ENCODE measurements at regions not wholly inside any gene's neighbourhood (a gene's known extent, or its start where the extent isn't known, plus 50 kb on each side); places are given as distances from the start of the nearest gene placed in this dataset.

DNA sequence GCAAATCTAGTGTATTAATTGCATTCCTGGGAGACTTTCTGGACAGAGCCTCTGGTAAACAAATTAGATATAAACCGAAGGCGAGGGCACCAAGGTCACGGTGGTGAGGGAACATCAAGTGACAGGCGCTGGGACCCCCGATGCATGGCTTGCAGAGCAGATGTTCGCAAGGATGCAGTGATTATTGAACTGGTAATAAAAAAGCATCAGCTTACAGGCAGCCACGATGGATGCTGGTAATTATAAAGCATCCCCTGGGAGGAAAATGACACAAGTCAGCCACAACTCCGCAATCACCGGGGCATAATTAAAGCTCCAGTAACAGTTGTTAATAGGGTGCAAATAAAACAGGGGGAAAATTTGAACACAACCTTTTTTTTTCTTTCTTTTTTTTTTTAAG lies 231.1 kb upstream of the DPH6 start:
- Histone ChIP-seq H3K9ac (ENCODE audit: low read depth in 1 of 2, low read length in 2 of 2) (no peak overlapping the region), H3K36me3 (ENCODE audit: control insufficient read depth in 2 of 2, insufficient read depth in 2 of 2, low read length in 2 of 2) (no peaks in the 10 kb centered on the region), H3K27me3 (ENCODE audit: control insufficient read depth in 2 of 2, insufficient read depth in 2 of 2, low read length in 2 of 2) (no peaks in the 10 kb centered on the region)

DNA sequence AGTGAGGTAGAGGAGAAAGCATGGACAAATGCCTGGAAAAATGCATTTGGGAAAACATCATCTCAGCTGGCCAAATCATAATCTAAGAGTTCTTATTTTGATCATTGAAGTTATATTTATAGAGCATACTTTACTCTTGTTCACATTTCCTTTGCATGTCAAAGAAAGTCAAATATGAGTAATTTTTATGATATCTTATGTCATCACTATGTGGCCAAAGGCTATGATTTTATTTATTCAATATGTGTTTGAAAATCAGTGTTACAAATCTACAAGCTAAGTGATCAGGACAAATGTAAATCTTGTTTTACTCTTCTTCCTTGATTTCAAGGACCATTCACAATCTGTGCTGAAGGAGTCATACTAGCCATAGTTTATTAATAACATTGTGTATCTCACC lies 237.2 kb upstream of the DPH6 start:
- no peak overlapping the region for H3K27ac ChIP-seq (ENCODE audit: low read depth in 2 of 2, low read length in 2 of 2)
- no peaks in the 10 kb centered on the region for H3K4me1 ChIP-seq (ENCODE audit: control insufficient read depth in 2 of 2, insufficient read depth in 2 of 2, low read length in 2 of 2)
- H3K4me3 ChIP-seq (ENCODE audit: low read length in 2 of 2), result no peak overlapping the region
- H3K36me3 ChIP-seq (ENCODE audit: control insufficient read depth in 2 of 2, insufficient read depth in 2 of 2, low read length in 2 of 2), result no peaks in the 10 kb centered on the region
- no peak overlapping the region for H3K9ac ChIP-seq (ENCODE audit: low read depth in 1 of 2, low read length in 2 of 2)
- H3K27me3 ChIP-seq (ENCODE audit: control insufficient read depth in 2 of 2, insufficient read depth in 2 of 2, low read length in 2 of 2), result no peaks in the 10 kb centered on the region
- H3K9me3 ChIP-seq (ENCODE audit: control insufficient read depth in 2 of 2, low read length in 2 of 2), result no peaks in the 10 kb centered on the region

More for the DNA sequence above, 231.1 kb upstream of the DPH6 start:
- H3K9me3 ChIP-seq (ENCODE audit: control insufficient read depth in 2 of 2, low read length in 2 of 2), result no peaks in the 10 kb centered on the region
- H3K27ac ChIP-seq (ENCODE audit: low read depth in 2 of 2, low read length in 2 of 2), result no peak overlapping the region
- H3K4me3 ChIP-seq (ENCODE audit: low read length in 2 of 2), result no peak overlapping the region
- no peaks in the 10 kb centered on the region for H3K4me1 ChIP-seq (ENCODE audit: control insufficient read depth in 2 of 2, insufficient read depth in 2 of 2, low read length in 2 of 2)

DNA sequence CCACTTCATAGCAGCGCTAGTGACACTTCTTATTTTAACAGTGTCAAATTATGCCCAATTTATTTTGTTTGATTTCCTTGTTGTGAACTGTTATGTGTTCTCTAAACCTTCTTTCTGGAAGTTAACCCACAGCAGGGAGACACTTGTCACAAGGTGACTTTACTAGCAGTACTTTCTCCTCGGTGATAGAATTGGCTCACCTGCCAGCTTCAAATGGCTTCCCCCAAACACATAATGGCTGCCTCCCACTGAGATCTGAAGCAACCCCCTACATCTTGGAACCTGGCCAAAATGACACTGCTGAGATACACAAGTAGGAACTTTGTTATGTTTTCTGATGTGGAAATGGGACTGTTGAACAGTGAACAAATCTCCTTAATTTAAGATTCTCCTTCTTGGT lies 238.8 kb upstream of the DPH6 start:
- Histone ChIP-seq H3K9me3 (ENCODE audit: control insufficient read depth in 2 of 2, low read length in 2 of 2) (no peaks in the 10 kb centered on the region), H3K9ac (ENCODE audit: low read depth in 1 of 2, low read length in 2 of 2) (no peak overlapping the region), H3K36me3 (ENCODE audit: control insufficient read depth in 2 of 2, insufficient read depth in 2 of 2, low read length in 2 of 2) (no peaks in the 10 kb centered on the region)

GRCh38 chr15:35810007-35810406 lies 264.0 kb upstream of the DPH6 start:
- no peaks in the 10 kb centered on the region for H3K4me1 ChIP-seq (ENCODE audit: control insufficient read depth in 2 of 2, insufficient read depth in 2 of 2, low read length in 2 of 2)

More for the DNA sequence above, 238.8 kb upstream of the DPH6 start:
- Histone ChIP-seq H3K27ac (ENCODE audit: low read depth in 2 of 2, low read length in 2 of 2) (no peak overlapping the region), H3K4me3 (ENCODE audit: low read length in 2 of 2) (no peak overlapping the region), H3K27me3 (ENCODE audit: control insufficient read depth in 2 of 2, insufficient read depth in 2 of 2, low read length in 2 of 2) (no peaks in the 10 kb centered on the region), H3K4me1 (ENCODE audit: control insufficient read depth in 2 of 2, insufficient read depth in 2 of 2, low read length in 2 of 2) (no peaks in the 10 kb centered on the region)

GRCh38 chr15:35813573-35813972 lies 267.6 kb upstream of the DPH6 start:
- Histone ChIP-seq H3K4me3 (ENCODE audit: low read length in 2 of 2) (no peak overlapping the region), H3K27me3 (ENCODE audit: control insufficient read depth in 2 of 2, insufficient read depth in 2 of 2, low read length in 2 of 2) (no peaks in the 10 kb centered on the region), H3K27ac (ENCODE audit: low read depth in 2 of 2, low read length in 2 of 2) (no peak overlapping the region), H3K9ac (ENCODE audit: low read depth in 1 of 2, low read length in 2 of 2) (no peak overlapping the region), H3K36me3 (ENCODE audit: control insufficient read depth in 2 of 2, insufficient read depth in 2 of 2, low read length in 2 of 2) (no peaks in the 10 kb centered on the region), H3K9me3 (ENCODE audit: control insufficient read depth in 2 of 2, low read length in 2 of 2) (no peaks in the 10 kb centered on the region), H3K4me1 (ENCODE audit: control insufficient read depth in 2 of 2, insufficient read depth in 2 of 2, low read length in 2 of 2) (no peaks in the 10 kb centered on the region)

More at GRCh38 chr15:35810007-35810406, 264.0 kb upstream of the DPH6 start:
- no peaks in the 10 kb centered on the region for H3K9me3 ChIP-seq (ENCODE audit: control insufficient read depth in 2 of 2, low read length in 2 of 2)
- H3K27ac ChIP-seq (ENCODE audit: low read depth in 2 of 2, low read length in 2 of 2), result no peak overlapping the region
- H3K27me3 ChIP-seq (ENCODE audit: control insufficient read depth in 2 of 2, insufficient read depth in 2 of 2, low read length in 2 of 2), result no peaks in the 10 kb centered on the region
- no peaks in the 10 kb centered on the region for H3K36me3 ChIP-seq (ENCODE audit: control insufficient read depth in 2 of 2, insufficient read depth in 2 of 2, low read length in 2 of 2)
- H3K4me3 ChIP-seq (ENCODE audit: low read length in 2 of 2), result no peak overlapping the region
- no peak overlapping the region for H3K9ac ChIP-seq (ENCODE audit: low read depth in 1 of 2, low read length in 2 of 2)

GRCh38 chr15:35818846-35819245 lies 272.9 kb upstream of the DPH6 start:
- H3K4me1 ChIP-seq (ENCODE audit: control insufficient read depth in 2 of 2, insufficient read depth in 2 of 2, low read length in 2 of 2), result no peaks in the 10 kb centered on the region
- no peak overlapping the region for H3K4me3 ChIP-seq (ENCODE audit: low read length in 2 of 2)
- no peaks in the 10 kb centered on the region for H3K9me3 ChIP-seq (ENCODE audit: control insufficient read depth in 2 of 2, low read length in 2 of 2)
- no peaks in the 10 kb centered on the region for H3K27me3 ChIP-seq (ENCODE audit: control insufficient read depth in 2 of 2, insufficient read depth in 2 of 2, low read length in 2 of 2)
- H3K27ac ChIP-seq (ENCODE audit: low read depth in 2 of 2, low read length in 2 of 2), result no peak overlapping the region
- H3K36me3 ChIP-seq (ENCODE audit: control insufficient read depth in 2 of 2, insufficient read depth in 2 of 2, low read length in 2 of 2), result no peaks in the 10 kb centered on the region
- H3K9ac ChIP-seq (ENCODE audit: low read depth in 1 of 2, low read length in 2 of 2), result no peak overlapping the region

DNA sequence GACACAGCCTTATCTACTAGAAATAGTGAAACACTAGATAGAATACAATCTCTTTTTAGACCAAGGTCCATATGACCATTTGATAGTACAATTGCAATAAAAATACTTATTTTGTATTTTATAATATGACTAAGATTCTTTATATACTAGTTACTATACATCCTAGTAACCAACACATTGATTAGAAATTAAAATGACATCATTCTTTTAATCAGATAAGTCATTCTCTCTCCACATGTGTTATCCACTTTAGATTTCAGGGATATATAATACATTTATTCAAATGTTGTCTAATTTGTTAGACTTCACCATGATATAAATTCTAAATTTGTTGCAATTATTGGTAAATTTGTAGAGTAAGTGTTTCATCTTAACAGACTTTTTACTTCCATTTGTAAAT lies 276.2 kb upstream of the DPH6 start:
- H3K27ac ChIP-seq (ENCODE audit: low read depth in 2 of 2, low read length in 2 of 2), result no peak overlapping the region
- no peaks in the 10 kb centered on the region for H3K9me3 ChIP-seq (ENCODE audit: control insufficient read depth in 2 of 2, low read length in 2 of 2)
- H3K27me3 ChIP-seq (ENCODE audit: control insufficient read depth in 2 of 2, insufficient read depth in 2 of 2, low read length in 2 of 2), result no peaks in the 10 kb centered on the region
- H3K4me3 ChIP-seq (ENCODE audit: low read length in 2 of 2), result no peak overlapping the region
- no peaks in the 10 kb centered on the region for H3K4me1 ChIP-seq (ENCODE audit: control insufficient read depth in 2 of 2, insufficient read depth in 2 of 2, low read length in 2 of 2)
- no peak overlapping the region for H3K9ac ChIP-seq (ENCODE audit: low read depth in 1 of 2, low read length in 2 of 2)
- H3K36me3 ChIP-seq (ENCODE audit: control insufficient read depth in 2 of 2, insufficient read depth in 2 of 2, low read length in 2 of 2), result no peaks in the 10 kb centered on the region

GRCh38 chr15:35827141-35827540 lies 281.2 kb upstream of the DPH6 start:
- Histone ChIP-seq H3K9me3 (ENCODE audit: control insufficient read depth in 2 of 2, low read length in 2 of 2) (no peaks in the 10 kb centered on the region), H3K4me1 (ENCODE audit: control insufficient read depth in 2 of 2, insufficient read depth in 2 of 2, low read length in 2 of 2) (no peaks in the 10 kb centered on the region), H3K27me3 (ENCODE audit: control insufficient read depth in 2 of 2, insufficient read depth in 2 of 2, low read length in 2 of 2) (no peaks in the 10 kb centered on the region), H3K9ac (ENCODE audit: low read depth in 1 of 2, low read length in 2 of 2) (no peak overlapping the region), H3K27ac (ENCODE audit: low read depth in 2 of 2, low read length in 2 of 2) (no peak overlapping the region), H3K36me3 (ENCODE audit: control insufficient read depth in 2 of 2, insufficient read depth in 2 of 2, low read length in 2 of 2) (no peaks in the 10 kb centered on the region), H3K4me3 (ENCODE audit: low read length in 2 of 2) (no peak overlapping the region)

- no peak overlapping the region for H3K9ac ChIP-seq (ENCODE audit: low read depth in 1 of 2, low read length in 2 of 2)
- no peaks in the 10 kb centered on the region for H3K27me3 ChIP-seq (ENCODE audit: control insufficient read depth in 2 of 2, insufficient read depth in 2 of 2, low read length in 2 of 2)
- no peaks in the 10 kb centered on the region for H3K9me3 ChIP-seq (ENCODE audit: control insufficient read depth in 2 of 2, low read length in 2 of 2)
- H3K27ac ChIP-seq (ENCODE audit: low read depth in 2 of 2, low read length in 2 of 2), result no peak overlapping the region
- H3K4me1 ChIP-seq (ENCODE audit: control insufficient read depth in 2 of 2, insufficient read depth in 2 of 2, low read length in 2 of 2), result no peaks in the 10 kb centered on the region
- no peak overlapping the region for H3K4me3 ChIP-seq (ENCODE audit: low read length in 2 of 2)
- H3K36me3 ChIP-seq (ENCODE audit: control insufficient read depth in 2 of 2, insufficient read depth in 2 of 2, low read length in 2 of 2), result no peaks in the 10 kb centered on the region
Observed at GRCh38 chr15:35827911-35828310, 281.9 kb upstream of the DPH6 start.

GRCh38 chr15:35833581-35833980 lies 287.6 kb upstream of the DPH6 start:
- Histone ChIP-seq H3K36me3 (ENCODE audit: control insufficient read depth in 2 of 2, insufficient read depth in 2 of 2, low read length in 2 of 2) (no peaks in the 10 kb centered on the region), H3K27ac (ENCODE audit: low read depth in 2 of 2, low read length in 2 of 2) (no peak overlapping the region), H3K9me3 (ENCODE audit: control insufficient read depth in 2 of 2, low read length in 2 of 2) (no peaks in the 10 kb centered on the region), H3K4me1 (ENCODE audit: control insufficient read depth in 2 of 2, insufficient read depth in 2 of 2, low read length in 2 of 2) (no peaks in the 10 kb centered on the region), H3K9ac (ENCODE audit: low read depth in 1 of 2, low read length in 2 of 2) (no peak overlapping the region), H3K4me3 (ENCODE audit: low read length in 2 of 2) (no peak overlapping the region), H3K27me3 (ENCODE audit: control insufficient read depth in 2 of 2, insufficient read depth in 2 of 2, low read length in 2 of 2) (no peaks in the 10 kb centered on the region)

DNA sequence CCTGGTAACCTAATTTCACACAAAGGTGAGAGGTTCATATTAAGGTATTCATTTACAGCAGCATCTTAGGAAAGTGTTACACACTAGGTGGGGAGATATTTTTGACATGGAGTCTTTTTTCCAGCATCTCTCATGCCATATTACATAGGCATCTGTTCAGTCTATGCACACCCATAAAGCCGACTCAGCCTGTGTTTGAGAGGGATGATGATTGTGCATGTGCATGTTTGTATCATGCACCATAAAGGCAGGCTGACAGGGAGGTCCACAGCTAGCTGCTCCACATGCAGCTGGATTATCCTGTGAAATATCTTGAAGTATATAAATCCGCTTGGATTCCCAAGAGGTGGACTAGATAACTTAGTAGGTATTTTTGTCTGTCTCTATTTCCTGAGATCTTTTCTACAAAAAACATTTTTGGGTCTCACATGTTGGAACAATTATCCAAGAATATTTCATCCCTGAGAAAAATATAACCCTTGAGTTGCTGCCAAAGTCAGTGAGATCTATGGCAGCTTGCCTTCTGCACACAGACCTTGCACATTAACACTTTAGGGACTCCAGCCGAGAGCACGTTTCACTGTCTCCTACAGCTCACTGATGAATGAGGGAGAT lies 288.4 kb upstream of the DPH6 start:
- no peaks in the 10 kb centered on the region for H3K4me1 ChIP-seq (ENCODE audit: control insufficient read depth in 2 of 2, insufficient read depth in 2 of 2, low read length in 2 of 2)
- H3K36me3 ChIP-seq (ENCODE audit: control insufficient read depth in 2 of 2, insufficient read depth in 2 of 2, low read length in 2 of 2), result no peaks in the 10 kb centered on the region
- no peak overlapping the region for H3K27ac ChIP-seq (ENCODE audit: low read depth in 2 of 2, low read length in 2 of 2)
- H3K27me3 ChIP-seq (ENCODE audit: control insufficient read depth in 2 of 2, insufficient read depth in 2 of 2, low read length in 2 of 2), result no peaks in the 10 kb centered on the region
- no peak overlapping the region for H3K4me3 ChIP-seq (ENCODE audit: low read length in 2 of 2)
- H3K9ac ChIP-seq (ENCODE audit: low read depth in 1 of 2, low read length in 2 of 2), result no peak overlapping the region
- H3K9me3 ChIP-seq (ENCODE audit: control insufficient read depth in 2 of 2, low read length in 2 of 2), result no peaks in the 10 kb centered on the region
